Prostate gland (tissue), 2 donors: ENCODE measurements at regions not wholly inside any gene's neighbourhood (a gene's known extent, or its start where the extent isn't known, plus 50 kb on each side); places are given as distances from the start of the nearest gene placed in this dataset.

ENCODE experiments used
- CTCF ChIP-seq, 4 experiments: fragments of 200-600 bp in 2 of 4; fragments of 450-650 bp in 2 of 4; sonication (generic) in 2 of 4; IDR thresholded peaks; 1 replicate in 3 of 4; 2 replicates in 1 of 4; pipeline ENCODE4 v1.5.1; 2016 to 2019; ENCODE audit warnings: antibody characterized with exemption in 4 of 4, mild to moderate bottlenecking in 2 of 4, moderate library complexity in 2 of 4
- POLR2A ChIP-seq: fragments of 450-650 bp; IDR thresholded peaks from one replicate; pipeline ENCODE4 v1.6.1; 2016; ENCODE audit warnings: antibody characterized with exemption, mild to moderate bottlenecking

- TF ChIP-seq CTCF (IDR thresholded peaks at IDR 0.05) (no peak), POLR2A (no peak)
These were observed 1162.2 kb downstream of the BRD1 start for GRCh38 chr22:48665311-48665995.
